Kidney (tissue), 13 donors: ENCODE measurements at regions not wholly inside any gene's neighbourhood (a gene's known extent, or its start where the extent isn't known, plus 50 kb on each side); places are given as distances from the start of the nearest gene placed in this dataset.

Experiments
- DNase-seq, 5 donors: peaks; one replicate each; pipeline ENCODE4 v3.0.0-alpha.2; 2013 to 2020
- FAIRE-seq: peaks from 2 replicates; lab custom pipeline; 2012; peaks lifted over from hg19 to GRCh38; lab: Jason Lieb, UNC
- H3K27ac ChIP-seq, 2 donors: one replicate each; pipeline ENCODE4 v1.7.0; 2013; ENCODE audit warnings: low read depth in 2 of 2, low read length in 2 of 2, inconsistent platforms in 1 of 2
- H3K27me3 ChIP-seq: one replicate; pipeline ENCODE4 v1.7.1; 2013; ENCODE audit warnings: low read length, inconsistent platforms; ENCODE audit not compliant: control insufficient read depth, insufficient read depth
- H3K36me3 ChIP-seq, 3 donors: one replicate each; pipeline versions ENCODE4 v1.7.0 to v1.7.1; 2013; ENCODE audit warnings: low read length in 3 of 3, control low read depth in 1 of 3, inconsistent platforms in 1 of 3; ENCODE audit not compliant: insufficient read depth in 3 of 3, control insufficient read depth in 2 of 3
- H3K4me1 ChIP-seq, 3 donors: one replicate each; pipeline versions ENCODE4 v1.7.0 to v1.7.1; 2013; ENCODE audit warnings: low read length in 3 of 3, inconsistent platforms in 1 of 3, low read depth in 1 of 3; ENCODE audit not compliant: control insufficient read depth in 2 of 3, insufficient read depth in 2 of 3
- H3K4me3 ChIP-seq, 3 donors: one replicate each; pipeline versions ENCODE4 v1.7.0 to v1.8.1; 2013; ENCODE audit warnings: low read length in 3 of 3, control low read depth in 1 of 3, inconsistent platforms in 1 of 3
- H3K9ac ChIP-seq, 3 donors: one replicate each; pipeline versions ENCODE4 v1.7.0 to v1.7.1; 2013; ENCODE audit warnings: low read length in 3 of 3, control low read depth in 1 of 3, inconsistent platforms in 1 of 3
- H3K9me3 ChIP-seq, 3 donors: one replicate each; pipeline versions ENCODE4 v1.7.0 to v1.7.1; 2013; ENCODE audit warnings: low read length in 3 of 3, control low read depth in 1 of 3, inconsistent platforms in 1 of 3; ENCODE audit not compliant: control insufficient read depth in 2 of 3, insufficient read depth in 1 of 3
- CTCF ChIP-seq: IDR thresholded peaks from 3 replicates; pipeline ENCODE4 v1.5.1; 2012; ENCODE audit warnings: mild to moderate bottlenecking, moderate library complexity, borderline replicate concordance; ENCODE audit not compliant: insufficient read depth; ENCODE audit errors: extremely low read depth
- intact Hi-C: fragments of 100-400 bp; cut with DNase I; formaldehyde crosslinking; loops from one replicate; pipeline ENCODE4 v1.11.1; 2022
- donor health status: control.
- donor health status: control.
- donor health status: control.
- donor health status: control.
- donor health status: control.
- donor health status: DM: yes; HTN: yes; CAD: no.
- donor health status: Normal renal cell carcinoma (clear cell type).

DNA sequence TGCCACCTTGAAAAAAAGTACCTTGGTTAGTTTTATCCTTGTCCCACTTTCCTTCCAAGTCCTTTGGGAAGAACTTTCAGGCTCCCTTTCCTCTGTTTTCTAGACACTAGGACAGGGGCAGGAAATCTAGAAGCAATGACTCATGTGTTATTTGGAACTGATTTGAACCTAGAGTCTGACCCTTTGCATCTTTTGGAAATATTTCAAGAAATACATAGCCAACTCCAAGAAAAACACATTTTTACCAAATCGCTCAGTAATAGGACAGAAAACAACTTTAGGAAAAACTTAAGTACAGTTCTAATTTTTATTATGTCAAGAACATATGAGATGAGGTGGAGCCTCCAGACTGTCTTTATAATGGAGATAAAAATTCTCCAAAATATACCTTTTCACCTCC is 292.4 kb downstream of the PTBP2 start:
- TF ChIP-seq CTCF: no peak
- H3K36me3 ChIP-seq: no peaks in the 10 kb centered on the region
- intact Hi-C loops: no loop called here
- H3K27me3 ChIP-seq: no peaks in the 10 kb centered on the region
- no peak for FAIRE-seq
- no peaks in the 10 kb centered on the region for H3K9me3 ChIP-seq
- no peak overlapping the region for H3K4me3 ChIP-seq
- peak in 2 of 5 donors; percentile 23 to 31 for DNase-seq
- H3K9ac ChIP-seq: no peak overlapping the region
- H3K27ac ChIP-seq: no peak overlapping the region
- no peaks in the 10 kb centered on the region for H3K4me1 ChIP-seq

GRCh38 chr1:97014426-97014825 is 292.8 kb downstream of the PTBP2 start:
- no peak for TF ChIP-seq CTCF
- Histone ChIP-seq H3K36me3 (no peaks in the 10 kb centered on the region), H3K27me3 (no peaks in the 10 kb centered on the region), H3K4me1 (no peaks in the 10 kb centered on the region), H3K9me3 (no peaks in the 10 kb centered on the region), H3K27ac (no peak overlapping the region), H3K4me3 (no peak overlapping the region), H3K9ac (no peak overlapping the region)
- FAIRE-seq (no peak), DNase-seq (peak in 1 of 5 donors; percentile 10)
- intact Hi-C loops: no loop called here

DNA sequence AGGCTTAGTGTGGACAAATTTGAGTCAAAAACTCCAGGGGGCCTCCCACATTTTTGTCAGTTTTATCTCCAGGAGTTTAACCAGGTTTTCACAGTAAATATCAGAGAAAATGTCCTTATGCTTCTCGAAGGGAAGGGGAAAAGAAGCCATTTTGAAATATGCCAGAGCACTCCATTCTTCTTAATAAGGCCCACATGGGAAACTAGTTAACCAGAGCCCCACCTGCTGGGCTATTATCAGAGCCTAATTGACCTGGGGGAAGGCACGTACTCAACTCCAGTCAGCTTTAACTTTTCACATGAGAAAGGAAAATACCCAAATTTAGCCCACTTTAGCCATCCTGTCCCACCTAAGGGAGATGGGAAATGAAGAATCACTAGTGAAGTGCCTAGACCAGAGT is 296.3 kb downstream of the PTBP2 start:
- H3K27me3 ChIP-seq: no peaks in the 10 kb centered on the region
- H3K9ac ChIP-seq: no peak overlapping the region
- intact Hi-C loops: no loop called here
- TF ChIP-seq CTCF: no peak
- H3K27ac ChIP-seq: no peak overlapping the region
- FAIRE-seq (no peak), DNase-seq (no peak)
- H3K4me1 ChIP-seq: no peaks in the 10 kb centered on the region
- no peaks in the 10 kb centered on the region for H3K9me3 ChIP-seq
- no peaks in the 10 kb centered on the region for H3K36me3 ChIP-seq
- no peak overlapping the region for H3K4me3 ChIP-seq
